IMR-90 (cell line): ENCODE measurements at regions not wholly inside any gene's neighbourhood (a gene's known extent, or its start where the extent isn't known, plus 50 kb on each side); places are given as distances from the start of the nearest gene placed in this dataset.
A peak's percentile ranks its signal among the peaks of the same experiment; 100 is the strongest.

Source experiments
- ATAC-seq: fragments of 200-7000 bp; cut with Tn5 transposase; 2 replicates; pipeline ENCODE4 v1.9.1; 2020; ENCODE audit warnings: low read depth, mild to moderate bottlenecking, moderate library complexity
- BruUV-seq: library from RNA; stranded (reverse); fragments of 400-500 nt; replicated peaks from 2 replicates; lab custom pipeline; 2021; lab: Mats Ljungman, UMichigan
- CTCF ChIA-PET: fragments of 300-600 bp; formaldehyde crosslinking; extraction: SDS; loops from one replicate; lab custom pipeline; 2021; ENCODE audit warnings: antibody characterized with exemption; lab: Yijun Ruan, JAX
- POLR2A ChIA-PET: fragments of 300-600 bp; sonication (Branson Sonifier 250); formaldehyde crosslinking; loops from one replicate; lab custom pipeline; 2022; ENCODE audit warnings: antibody characterized with exemption; ENCODE audit not compliant: unreplicated experiment; lab: Charles Lee
- DNase-seq: peaks from one replicate; pipeline ENCODE4 v3.0.0; 2013
- H2AFZ ChIP-seq: replicated peaks from 2 replicates; pipeline ENCODE3; 2013; ENCODE audit warnings: low read length, mild to moderate bottlenecking; ENCODE audit not compliant: poor library complexity
- H2AK5ac ChIP-seq: 2 replicates; pipeline ENCODE4 v1.6.1; 2013; ENCODE audit warnings: low read depth, low read length, inconsistent platforms
- H2AK9ac ChIP-seq: replicated peaks from 2 replicates; pipeline ENCODE3; 2013; ENCODE audit warnings: mild to moderate bottlenecking, low read depth, low read length, moderate library complexity; ENCODE audit not compliant: poor library complexity
- H2BK120ac ChIP-seq: 2 replicates; pipeline ENCODE4 v1.6.1; 2013; ENCODE audit warnings: low read depth, low read length, inconsistent platforms
- H2BK15ac ChIP-seq: 3 replicates; pipeline ENCODE4 v1.6.1; 2013; ENCODE audit warnings: low read depth, low read length, inconsistent platforms
- H2BK20ac ChIP-seq: 2 replicates; pipeline ENCODE4 v1.6.1; 2013; ENCODE audit warnings: low read depth, mild to moderate bottlenecking, inconsistent platforms, low read length, moderate library complexity
- H2BK5ac ChIP-seq: 2 replicates; pipeline ENCODE4 v1.6.1; 2013; ENCODE audit warnings: mild to moderate bottlenecking, low read depth, low read length, inconsistent platforms; ENCODE audit not compliant: poor library complexity, severe bottlenecking
- H3K14ac ChIP-seq: replicated peaks from 2 replicates; pipeline ENCODE4 v1.6.1; 2013; ENCODE audit warnings: low read depth, low read length, inconsistent platforms
- H3K18ac ChIP-seq: 2 replicates; pipeline ENCODE4 v1.6.1; 2013; ENCODE audit warnings: low read depth, low read length, control low read depth
- H3K23ac ChIP-seq: 2 replicates; pipeline ENCODE4 v1.6.1; 2013; ENCODE audit warnings: low read depth, low read length, inconsistent platforms
- H3K27ac ChIP-seq: 2 replicates; pipeline ENCODE4 v1.5.1; 2013; ENCODE audit warnings: mild to moderate bottlenecking, control low read depth, low read length; ENCODE audit not compliant: insufficient read depth
- H3K27me3 ChIP-seq: 2 replicates; pipeline ENCODE4 v1.6.1; 2013; ENCODE audit warnings: low read length; ENCODE audit not compliant: control insufficient read depth, insufficient read depth
- H3K36me3 ChIP-seq: 2 replicates; pipeline ENCODE4 v1.6.1; 2013; ENCODE audit warnings: low read length, mixed read lengths; ENCODE audit not compliant: control insufficient read depth, insufficient read depth
- H3K4ac ChIP-seq: 2 replicates; pipeline ENCODE4 v1.6.1; 2013; ENCODE audit warnings: low read depth, low read length, inconsistent platforms
- H3K4me1 ChIP-seq: 2 replicates; pipeline ENCODE4 v1.6.1; 2013; ENCODE audit warnings: low read length, mixed read lengths; ENCODE audit not compliant: control insufficient read depth, insufficient read depth
- H3K4me2 ChIP-seq: 2 replicates; pipeline ENCODE4 v1.6.1; 2013; ENCODE audit warnings: low read depth, mild to moderate bottlenecking, control low read depth, low read length, moderate library complexity
- H3K4me3 ChIP-seq: 2 replicates; pipeline ENCODE4 v1.5.1; 2013; ENCODE audit warnings: low read depth, mild to moderate bottlenecking, control low read depth, low read length, moderate library complexity; ENCODE audit not compliant: insufficient read depth
- H3K56ac ChIP-seq: 2 replicates; pipeline ENCODE4 v1.6.1; 2013; ENCODE audit warnings: low read length, inconsistent platforms; ENCODE audit not compliant: insufficient read depth; ENCODE audit errors: extremely low read depth
- H3K79me1 ChIP-seq, 2 experiments: 2 replicates each; pipeline ENCODE4 v1.6.1; 2013; ENCODE audit warnings: low read length in 2 of 2, inconsistent platforms in 1 of 2, low read depth in 1 of 2
- H3K9ac ChIP-seq: 2 replicates; pipeline ENCODE4 v1.6.1; 2013; ENCODE audit warnings: low read depth, low read length, control low read depth
- H3K9me1 ChIP-seq: 2 replicates; pipeline ENCODE4 v1.6.1; 2013; ENCODE audit warnings: low read length, inconsistent platforms; ENCODE audit not compliant: insufficient read depth
- H3K9me3 ChIP-seq: 2 replicates; pipeline ENCODE4 v1.6.1; 2013; ENCODE audit warnings: low read length; ENCODE audit not compliant: control insufficient read depth, insufficient read depth
- H4K20me1 ChIP-seq: 2 replicates; pipeline ENCODE4 v1.6.1; 2013; ENCODE audit warnings: low read length, inconsistent platforms; ENCODE audit not compliant: insufficient read depth
- H4K5ac ChIP-seq: 2 replicates; pipeline ENCODE4 v1.6.1; 2013; ENCODE audit warnings: mild to moderate bottlenecking, low read depth, low read length, control low read depth
- H4K8ac ChIP-seq, 2 experiments: 2 replicates each; pipeline ENCODE4 v1.6.1; 2013; ENCODE audit warnings: low read depth in 2 of 2, low read length in 2 of 2, control low read depth in 1 of 2, inconsistent platforms in 1 of 2
- H4K91ac ChIP-seq: 2 replicates; pipeline ENCODE4 v1.6.1; 2013; ENCODE audit warnings: low read depth, low read length, inconsistent platforms; ENCODE audit not compliant: insufficient read depth
- BHLHE40 ChIP-seq: fragments of 150-350 bp; IDR thresholded peaks from 2 replicates; pipeline ENCODE4 v1.6.1; 2016; ENCODE audit warnings: mild to moderate bottlenecking, low read depth, low read length
- CEBPB ChIP-seq: IDR thresholded peaks from 2 replicates; pipeline ENCODE4 v1.6.1; 2012; ENCODE audit warnings: low read depth, low read length, improper control_type of control experiment
- FOS ChIP-seq: fragments of 150-350 bp; IDR thresholded peaks from 2 replicates; pipeline ENCODE4 v1.6.1; 2016; ENCODE audit warnings: low read depth, low read length
- NFE2L2 ChIP-seq: fragments of 150-350 bp; IDR thresholded peaks from 2 replicates; pipeline ENCODE4 v1.6.1; 2016; ENCODE audit warnings: low read depth, mild to moderate bottlenecking, low read length
- POLR2A ChIP-seq: IDR thresholded peaks from 2 replicates; pipeline ENCODE4 v1.6.1; 2012; ENCODE audit warnings: mild to moderate bottlenecking, low read depth, low read length
- RAD21 ChIP-seq: IDR thresholded peaks from 2 replicates; pipeline ENCODE4 v1.6.1; 2012; ENCODE audit warnings: low read length, improper control_type of control experiment
- WGBS, 2 experiments: methylation state at CpG; one replicate each; pipeline versions ENCODE4 v1.1.5 to v1.1.7; 2013; ENCODE audit warnings: missing lambda C conversion rate in 2 of 2; ENCODE audit not compliant: insufficient read length in 1 of 2; ENCODE audit errors: extremely low coverage in 2 of 2; 5-methylcytosine and 5-hydroxymethylcytosine counted together
- dilution Hi-C: fragments of 300-500 bp; cut with HindIII; formaldehyde crosslinking; loops from one replicate; pipeline ENCODE4 v1.14.3; 2018; ENCODE audit warnings: low sequenced_read_pairs; ENCODE audit not compliant: unreplicated experiment
- in situ Hi-C: fragments of 300-500 bp; cut with MboI; formaldehyde crosslinking; loops from 3 replicates; pipeline ENCODE4 v1.14.3; 2019; ENCODE audit warnings: low sequenced_read_pairs, inconsistent platforms, mixed read lengths
- intact Hi-C: fragments of 100-400 bp; cut with micrococcal nuclease; formaldehyde crosslinking; loops from 2 replicates; pipeline ENCODE4 v1.10.0; 2022

- no peak overlapping the region for H4K5ac ChIP-seq
Measured at GRCh38 chr12:94714378-94715114, 64.2 kb upstream of the TMCC3 start.

More at GRCh38 chr12:94714378-94715114, 64.2 kb upstream of the TMCC3 start:
- intact Hi-C loops, result no loop called here
- Histone ChIP-seq H2BK5ac (no peak overlapping the region), H3K23ac (no peak overlapping the region), H2BK120ac (no peak overlapping the region), H3K18ac (no peak overlapping the region), H2BK20ac (no peak overlapping the region), H3K56ac (no peak overlapping the region), H3K4me3 (no peak overlapping the region), H3K4me2 (no peak overlapping the region), H3K27me3 (peaks cover 25% of the 10 kb centered on the region), H2AK9ac (no peak overlapping the region), H3K14ac (no peak overlapping the region), H3K27ac (no peak overlapping the region), H3K9me1 (no peaks in the 10 kb centered on the region), H3K4me1 (no peaks in the 10 kb centered on the region), H3K4ac (no peak overlapping the region), H3K9me3 (no peaks in the 10 kb centered on the region), H4K20me1 (no peaks in the 10 kb centered on the region), H3K9ac (no peak overlapping the region), H2BK15ac (no peak overlapping the region), H4K8ac (no peak overlapping the region), H2AK5ac (no peak overlapping the region), H4K91ac (no peak overlapping the region), H3K79me1 (no peaks in the 10 kb centered on the region), H3K36me3 (no peaks in the 10 kb centered on the region), H2AFZ (no peak overlapping the region)
- no peak for ATAC-seq
- ChIA-PET POLR2A (interaction anchor here (0.6 kb wide), 1 partner anchor 994 kb away, joined by 3 read pairs; no protein-coding TSS in a partner anchor), CTCF (no interaction called here)
- dilution Hi-C loops, result no loop called here
- no CpG with 5 or more reads among the region's 6 CpGs for WGBS, 2 experiments
- in situ Hi-C loops, result no loop called here
- DNase-seq, result peak; percentile 34
- BruUV-seq, result no TSS peak
- TF ChIP-seq NFE2L2, result no peak
- no peak for TF ChIP-seq CEBPB
- no peak for TF ChIP-seq RAD21
- no peak for TF ChIP-seq BHLHE40
- no peak for TF ChIP-seq POLR2A
- no peak for TF ChIP-seq FOS
